Tibial nerve (tissue), 4 donors: ENCODE measurements at regions not wholly inside any gene's neighbourhood (a gene's known extent, or its start where the extent isn't known, plus 50 kb on each side); places are given as distances from the start of the nearest gene placed in this dataset.
"Not testable (repeated sequence)": the region's sequence is repeated elsewhere in the genome, so short reads cannot be mapped to it uniquely, and the experiment has no call there.

Source experiments
- DNase-seq, 2 donors: peaks; one replicate each; pipeline ENCODE4 v3.0.0-alpha.2; 2019; ENCODE audit warnings: low spot score in 2 of 2
- H3K27ac ChIP-seq, 4 donors: fragments of 200-600 bp; sonication (generic) in 3 of 4; one replicate each; pipeline ENCODE4 v1.5.1; 2017 to 2019; ENCODE audit warnings: mild to moderate bottlenecking in 1 of 4
- H3K27me3 ChIP-seq, 2 donors: fragments of 200-600 bp; sonication (generic) in 1 of 2; one replicate each; pipeline versions ENCODE4 v1.5.1 to v1.6.0; 2017 to 2019
- H3K36me3 ChIP-seq, 3 donors: fragments of 200-600 bp; sonication (generic); one replicate each; pipeline ENCODE4 v1.5.1; 2018 to 2019
- H3K4me1 ChIP-seq, 4 donors: fragments of 200-600 bp; sonication (generic) in 3 of 4; one replicate each; pipeline ENCODE4 v1.5.1; 2017 to 2019
- H3K4me3 ChIP-seq, 4 donors: fragments of 200-600 bp; sonication (generic) in 3 of 4; one replicate each; pipeline ENCODE4 v1.5.1; 2017 to 2019; ENCODE audit warnings: mild to moderate bottlenecking in 1 of 4, moderate library complexity in 1 of 4
- H3K9me3 ChIP-seq, 4 donors: fragments of 200-600 bp; sonication (generic) in 3 of 4; one replicate each; pipeline ENCODE4 v1.5.1; 2017 to 2019
- EP300 ChIP-seq, 2 donors: sonication (generic); formaldehyde crosslinking; IDR thresholded peaks; one replicate each; pipeline ENCODE4 v1.6.1; 2017; ENCODE audit warnings: antibody characterized with exemption in 2 of 2, mild to moderate bottlenecking in 1 of 2
- POLR2A ChIP-seq, 2 donors: fragments of 450-650 bp; IDR thresholded peaks; one replicate each; pipeline ENCODE4 v1.6.1; 2017; ENCODE audit warnings: antibody characterized with exemption in 2 of 2, mild to moderate bottlenecking in 2 of 2, moderate library complexity in 2 of 2
- WGBS, 2 donors: methylation state at CpG; one replicate each; pipeline ENCODE4 v1.1.5; 2018; 5-methylcytosine and 5-hydroxymethylcytosine counted together
- TF ChIP-seq, protein P1 (sequence below), 5 experiments: fragments of 200-600 bp in 3 of 5; fragments of 450-650 bp in 2 of 5; sonication (generic) in 3 of 5; IDR thresholded peaks; one replicate each; pipeline ENCODE4 v1.5.1; 2016 to 2019; ENCODE audit warnings: antibody characterized with exemption in 5 of 5, mild to moderate bottlenecking in 3 of 5, moderate library complexity in 2 of 5

DNA sequence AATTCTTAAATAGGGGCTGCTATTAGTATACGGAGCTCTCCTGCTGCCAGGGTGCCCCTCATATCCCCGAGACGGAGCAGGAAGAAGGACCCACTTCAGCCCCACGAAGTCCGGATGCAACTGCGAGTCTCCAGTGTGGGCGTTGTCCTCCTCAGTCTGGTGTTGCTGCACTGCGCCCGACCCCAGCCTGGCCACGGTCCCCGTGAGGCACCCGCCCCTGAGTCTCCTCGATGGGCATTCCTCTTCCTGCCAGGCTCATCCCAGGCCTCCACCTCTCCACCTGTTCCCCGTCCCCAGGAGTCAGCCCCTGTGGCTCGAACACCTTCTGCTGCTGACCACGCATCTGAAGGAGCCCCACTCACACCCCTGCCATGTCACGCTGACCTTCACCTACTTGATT is 68.1 kb upstream of the SFSWAP start:
- H3K4me3 ChIP-seq: no peak overlapping the region
- peaks cover 0 to 6% of the 10 kb centered on the region in 2 donors for H3K27me3 ChIP-seq
- H3K27ac ChIP-seq: no peak overlapping the region
- no peak for DNase-seq
- 92% methylated on average over 17 of the region's 17 CpGs for WGBS, 2 donors
- TF ChIP-seq EP300 (IDR thresholded peaks at IDR 0.05) (no peak), POLR2A (IDR thresholded peaks at IDR 0.05) (no peak)
- TF ChIP-seq, protein P1, sequence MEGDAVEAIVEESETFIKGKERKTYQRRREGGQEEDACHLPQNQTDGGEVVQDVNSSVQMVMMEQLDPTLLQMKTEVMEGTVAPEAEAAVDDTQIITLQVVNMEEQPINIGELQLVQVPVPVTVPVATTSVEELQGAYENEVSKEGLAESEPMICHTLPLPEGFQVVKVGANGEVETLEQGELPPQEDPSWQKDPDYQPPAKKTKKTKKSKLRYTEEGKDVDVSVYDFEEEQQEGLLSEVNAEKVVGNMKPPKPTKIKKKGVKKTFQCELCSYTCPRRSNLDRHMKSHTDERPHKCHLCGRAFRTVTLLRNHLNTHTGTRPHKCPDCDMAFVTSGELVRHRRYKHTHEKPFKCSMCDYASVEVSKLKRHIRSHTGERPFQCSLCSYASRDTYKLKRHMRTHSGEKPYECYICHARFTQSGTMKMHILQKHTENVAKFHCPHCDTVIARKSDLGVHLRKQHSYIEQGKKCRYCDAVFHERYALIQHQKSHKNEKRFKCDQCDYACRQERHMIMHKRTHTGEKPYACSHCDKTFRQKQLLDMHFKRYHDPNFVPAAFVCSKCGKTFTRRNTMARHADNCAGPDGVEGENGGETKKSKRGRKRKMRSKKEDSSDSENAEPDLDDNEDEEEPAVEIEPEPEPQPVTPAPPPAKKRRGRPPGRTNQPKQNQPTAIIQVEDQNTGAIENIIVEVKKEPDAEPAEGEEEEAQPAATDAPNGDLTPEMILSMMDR (IDR thresholded peaks at IDR 0.05): no peak
- no peaks in the 10 kb centered on the region for H3K36me3 ChIP-seq
- no peaks in the 10 kb centered on the region for H3K4me1 ChIP-seq
- no peaks in the 10 kb centered on the region for H3K9me3 ChIP-seq

DNA sequence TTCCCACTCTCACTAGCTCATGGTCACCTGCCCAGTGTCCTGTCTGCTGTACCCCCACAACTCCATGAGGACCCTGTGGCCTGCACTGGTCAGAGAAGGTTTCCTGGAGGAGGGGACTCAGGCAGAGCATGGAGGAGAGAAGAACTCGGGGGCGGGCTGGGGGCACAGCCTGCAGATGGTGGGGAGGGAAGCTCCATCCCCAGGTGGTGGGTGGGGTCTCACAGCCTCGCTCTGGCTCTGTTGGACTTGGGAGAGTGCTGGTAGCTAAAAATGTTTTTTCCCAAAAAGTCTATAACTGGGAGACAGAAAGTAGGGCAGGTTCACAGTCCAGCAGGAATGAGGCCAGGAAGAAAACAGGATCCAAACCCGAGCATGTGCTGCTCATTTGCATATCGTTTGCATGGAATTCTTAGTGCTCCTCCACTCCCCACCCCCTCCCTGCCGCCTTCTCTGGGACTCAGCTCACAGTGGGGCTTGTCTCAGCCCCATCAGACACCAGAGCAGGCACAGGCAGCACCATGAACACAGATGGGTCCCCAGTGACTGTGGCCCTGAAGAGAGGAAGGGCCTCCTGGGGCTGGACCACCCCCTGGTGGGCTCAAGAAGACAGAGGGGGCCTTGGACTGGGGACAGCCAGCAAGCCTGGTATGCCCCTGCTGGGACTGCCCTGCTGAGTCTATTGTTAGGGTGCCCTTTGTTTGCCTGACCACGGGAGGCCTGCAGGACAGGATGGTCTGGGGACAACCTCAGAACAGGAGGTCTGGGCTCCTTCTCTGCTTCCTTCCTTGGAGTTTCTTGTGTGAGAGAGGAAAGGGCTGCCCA is 67.0 kb upstream of the SFSWAP start:
- Histone ChIP-seq H3K27me3 (peaks cover 0 to 6% of the 10 kb centered on the region in 2 donors), H3K4me3 (no peak overlapping the region), H3K27ac (no peak overlapping the region), H3K9me3 (no peaks in the 10 kb centered on the region), H3K36me3 (no peaks in the 10 kb centered on the region), H3K4me1 (no peaks in the 10 kb centered on the region)
- 46 to 48% methylated on average over 7 of the region's 7 CpGs for WGBS, 2 donors
- TF ChIP-seq, protein P1 (IDR thresholded peaks at IDR 0.05): no peak
- TF ChIP-seq POLR2A (IDR thresholded peaks at IDR 0.05): no peak
- no peak for TF ChIP-seq EP300 (IDR thresholded peaks at IDR 0.05)
- DNase-seq: no peak

DNA sequence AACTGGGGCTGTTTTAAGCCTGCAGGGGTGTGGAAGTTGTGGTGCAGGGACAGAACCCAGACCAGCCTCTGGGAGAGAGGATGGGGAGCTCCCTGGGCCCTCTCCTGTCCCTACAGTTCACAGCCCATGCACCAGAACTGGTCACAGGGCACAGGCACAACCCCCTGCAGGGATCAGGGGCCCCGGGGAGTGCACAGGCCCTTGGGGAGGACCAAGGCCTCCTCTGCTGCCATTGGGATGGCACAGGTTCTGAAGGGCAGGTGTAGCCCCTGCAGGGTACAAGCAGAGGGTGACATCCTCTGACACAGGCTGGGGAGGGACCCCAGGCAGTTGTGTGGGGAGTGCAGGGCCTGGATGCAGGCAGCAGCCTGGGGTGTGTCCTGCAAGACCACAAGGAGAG is 66.4 kb upstream of the SFSWAP start:
- no peaks in the 10 kb centered on the region for H3K4me1 ChIP-seq
- 60 to 75% methylated on average over 1 of the region's 1 CpG for WGBS, 2 donors
- no peak overlapping the region for H3K27ac ChIP-seq
- no peak for TF ChIP-seq EP300 (IDR thresholded peaks at IDR 0.05)
- no peak for TF ChIP-seq POLR2A (IDR thresholded peaks at IDR 0.05)
- TF ChIP-seq, protein P1 (IDR thresholded peaks at IDR 0.05): no peak
- peaks cover 0 to 2% of the 10 kb centered on the region in 2 donors for H3K27me3 ChIP-seq
- H3K9me3 ChIP-seq: no peaks in the 10 kb centered on the region
- DNase-seq: no peak
- H3K36me3 ChIP-seq: no peaks in the 10 kb centered on the region
- no peak overlapping the region for H3K4me3 ChIP-seq

DNA sequence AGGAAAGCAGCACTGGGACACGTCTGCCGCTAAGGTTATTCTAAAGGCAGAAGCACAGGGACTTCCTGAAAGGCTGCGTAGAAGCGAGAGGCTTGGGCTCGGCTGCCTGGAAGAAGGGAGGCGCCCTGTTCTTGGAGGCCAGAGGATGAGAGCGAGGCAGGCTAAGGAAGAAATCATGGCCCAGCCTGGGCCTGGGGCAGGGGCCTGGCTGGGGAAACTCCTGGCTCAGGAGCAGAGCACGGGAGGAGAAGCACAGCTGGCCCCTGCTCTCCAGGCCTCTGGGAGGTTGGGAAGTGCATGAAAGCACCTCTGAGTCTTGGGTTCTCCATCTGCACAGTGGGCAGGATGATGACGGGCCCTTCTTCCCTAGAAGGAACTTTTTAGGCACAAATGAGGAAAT is 66.0 kb upstream of the SFSWAP start:
- H3K27me3 ChIP-seq, H3K4me3 ChIP-seq, DNase-seq, H3K36me3 ChIP-seq, H3K9me3 ChIP-seq, H3K27ac ChIP-seq, H3K4me1 ChIP-seq: not testable (repeated sequence)
- 63 to 64% methylated on average over 8 to 9 of the region's 9 CpGs for WGBS, 2 donors

DNA sequence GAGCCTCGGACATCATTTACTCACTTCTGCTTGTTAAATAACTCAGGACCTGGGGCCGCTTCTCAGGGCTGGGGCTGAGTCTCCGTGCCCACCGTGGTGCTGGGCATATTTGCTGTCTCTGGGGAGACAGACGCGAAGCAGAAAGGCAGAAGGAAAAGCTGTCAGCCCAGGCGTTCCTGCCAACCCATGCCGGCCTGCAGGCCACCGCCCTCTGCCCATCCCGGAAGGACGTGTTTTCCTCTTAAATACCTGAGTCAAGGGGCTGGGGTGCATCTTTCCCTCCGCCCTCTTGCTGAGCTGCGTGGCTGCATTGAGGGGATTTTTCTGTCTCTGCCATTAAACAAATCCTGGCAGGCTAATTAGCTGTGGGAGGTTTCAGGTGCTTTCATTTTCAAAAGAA is 65.3 kb upstream of the SFSWAP start:
- WGBS, 2 donors: 43% methylated on average over 9 of the region's 13 CpGs; no CpG with 5 or more reads in 1 of the 2 donors
- not testable (repeated sequence) for H3K36me3 ChIP-seq, H3K27ac ChIP-seq, DNase-seq, H3K4me3 ChIP-seq, H3K27me3 ChIP-seq, H3K4me1 ChIP-seq, H3K9me3 ChIP-seq

DNA sequence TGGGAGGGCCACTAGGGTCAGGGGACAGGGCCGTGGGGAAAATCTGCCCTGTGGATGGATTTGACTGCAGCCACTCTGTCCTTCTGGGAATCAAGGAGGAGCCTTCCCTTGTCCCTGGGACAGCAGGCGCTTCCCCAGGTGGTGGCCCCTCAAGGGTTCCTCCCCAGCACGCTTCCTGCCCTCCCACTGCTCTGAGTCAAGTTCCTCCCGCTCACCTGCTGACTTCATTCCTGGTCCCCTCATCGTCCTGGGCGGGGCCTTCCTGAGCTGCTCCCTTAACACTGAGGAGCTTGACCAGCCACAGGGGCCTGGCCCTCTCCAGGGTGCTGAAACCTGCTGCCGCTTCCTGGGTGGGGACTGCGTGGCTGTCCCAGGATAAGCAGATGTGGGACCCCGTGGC is 64.4 kb upstream of the SFSWAP start:
- WGBS, 2 donors: 0% methylated on average over 2 of the region's 9 CpGs; no CpG with 5 or more reads in 1 of the 2 donors
- H3K27me3 ChIP-seq, H3K9me3 ChIP-seq, DNase-seq, H3K36me3 ChIP-seq, H3K4me3 ChIP-seq, H3K4me1 ChIP-seq, H3K27ac ChIP-seq: not testable (repeated sequence)

DNA sequence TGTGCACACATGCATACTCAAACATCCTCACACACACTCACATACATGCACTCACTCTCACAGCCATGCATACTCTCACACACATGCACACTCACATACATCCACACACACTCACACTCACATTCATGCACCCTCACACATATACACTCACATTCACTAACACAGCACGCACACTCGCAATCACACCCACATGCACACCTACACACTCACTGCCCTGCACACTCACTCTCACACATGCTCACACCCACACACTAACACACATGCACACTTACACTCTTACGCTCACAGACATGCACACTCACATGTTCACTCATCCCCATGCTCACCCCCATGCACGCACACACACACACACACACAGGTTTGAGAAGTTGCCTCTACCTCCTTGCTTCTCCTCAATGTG is 63.2 kb upstream of the SFSWAP start:
- Histone ChIP-seq H3K9me3 (no peaks in the 10 kb centered on the region), H3K36me3 (no peaks in the 10 kb centered on the region), H3K4me1 (no peaks in the 10 kb centered on the region), H3K27ac (no peak overlapping the region), H3K4me3 (no peak overlapping the region), H3K27me3 (no peaks in the 10 kb centered on the region)
- no peak for TF ChIP-seq POLR2A (IDR thresholded peaks at IDR 0.05)
- no peak for TF ChIP-seq EP300 (IDR thresholded peaks at IDR 0.05)
- TF ChIP-seq, protein P1 (IDR thresholded peaks at IDR 0.05): no peak
- WGBS, 2 donors: 90% methylated on average over 4 of the region's 4 CpGs; no CpG with 5 or more reads in 1 of the 2 donors
- DNase-seq: no peak

DNA sequence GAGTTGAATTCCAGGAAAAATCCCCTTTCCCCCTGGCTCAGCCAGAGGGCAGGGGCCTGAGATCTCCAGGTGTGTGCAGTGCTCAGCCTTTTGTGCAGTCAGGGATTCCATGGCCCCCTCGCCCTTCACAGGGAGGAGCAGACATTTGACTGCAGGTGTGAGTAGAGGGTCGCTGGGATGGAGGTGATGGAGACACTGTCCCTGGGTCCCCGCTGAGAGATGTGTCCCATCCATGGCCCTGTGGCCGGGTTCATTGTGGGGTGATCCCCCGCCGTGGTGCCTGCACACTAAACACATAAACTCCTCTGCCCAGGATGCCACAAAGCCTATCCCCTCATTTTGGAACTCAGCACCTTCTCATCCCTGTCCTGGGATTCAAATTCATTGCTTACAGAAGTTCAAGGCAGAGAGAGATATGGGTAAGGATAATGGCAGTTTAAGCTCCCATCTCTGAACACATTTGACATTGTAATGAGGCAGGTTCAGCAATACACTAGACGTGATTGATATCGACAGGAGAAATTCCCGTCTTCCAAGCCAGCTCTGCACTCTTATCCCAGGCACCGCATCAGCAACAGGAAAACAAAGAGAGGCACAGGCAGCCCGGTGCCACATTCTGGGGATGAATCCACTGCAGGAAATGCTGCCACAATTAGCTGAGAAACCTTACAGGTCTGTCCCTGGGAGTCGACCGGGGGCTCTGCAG is 55.3 kb upstream of the SFSWAP start:
- H3K27ac ChIP-seq, H3K36me3 ChIP-seq, DNase-seq, H3K4me3 ChIP-seq, H3K27me3 ChIP-seq, H3K4me1 ChIP-seq, H3K9me3 ChIP-seq: not testable (repeated sequence)
- 82 to 85% methylated on average over 6 of the region's 13 CpGs for WGBS, 2 donors

DNA sequence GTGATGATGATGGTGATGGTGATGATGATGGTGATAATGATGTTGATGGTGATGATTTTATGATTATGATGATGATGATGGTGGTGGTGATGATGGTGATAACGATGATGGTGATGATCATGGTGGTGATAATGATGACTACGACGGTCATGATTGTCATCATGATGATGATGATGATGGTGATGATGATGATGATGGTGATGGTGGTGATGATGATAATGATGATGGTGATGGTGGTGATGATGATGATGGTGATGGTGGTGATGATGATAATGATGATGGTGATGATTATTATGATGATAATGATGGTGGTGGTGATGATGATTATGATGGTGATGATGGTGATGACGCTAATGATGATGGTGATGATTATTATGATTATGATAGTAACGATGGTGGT is 54.1 kb upstream of the SFSWAP start:
- 92% methylated on average over 5 of the region's 5 CpGs; no CpG with 5 or more reads in 1 of the 2 donors for WGBS, 2 donors
- H3K36me3 ChIP-seq, H3K9me3 ChIP-seq, H3K4me1 ChIP-seq, DNase-seq, H3K27me3 ChIP-seq, H3K4me3 ChIP-seq, H3K27ac ChIP-seq: not testable (repeated sequence)
